Activated T-helper 2 cell treated with anti-CD3 and anti-CD28 coated beads, Interferon-gamma antibody, Interleukin-2, Interleukin-4, amounts not matched to agents 10 μg/mL and 5 μg/mL and 100 μg/mL, durations not matched to agents 14 hours and 24 hours and 36 hours (primary cell): ENCODE measurements at regions not wholly inside any gene's neighbourhood (a gene's known extent, or its start where the extent isn't known, plus 50 kb on each side); places are given as distances from the start of the nearest gene placed in this dataset.

Source experiments
- DNase-seq: peaks from one replicate; pipeline ENCODE4 v3.0.0; 2021; ENCODE audit warnings: low spot score
- H3K27ac Mint-ChIP-seq: one replicate; pipeline ENCODE4 v1.8.0; 2021; ENCODE audit warnings: mixed read lengths
- H3K27me3 Mint-ChIP-seq: one replicate; pipeline ENCODE4 v1.8.0; 2021; ENCODE audit warnings: low read depth, mixed read lengths
- H3K36me3 Mint-ChIP-seq: one replicate; pipeline ENCODE4 v1.8.0; 2021; ENCODE audit warnings: low read depth, mixed read lengths
- H3K4me1 Mint-ChIP-seq: one replicate; pipeline ENCODE4 v1.8.0; 2021; ENCODE audit warnings: low read depth, mixed read lengths
- H3K4me3 Mint-ChIP-seq: one replicate; pipeline ENCODE4 v1.8.0; 2021; ENCODE audit warnings: low read depth, mild to moderate bottlenecking, moderate library complexity, mixed read lengths
- H3K9me3 Mint-ChIP-seq: one replicate; pipeline ENCODE4 v1.8.0; 2021; ENCODE audit warnings: mixed read lengths
- intact Hi-C: fragments of 100-400 bp; cut with micrococcal nuclease; formaldehyde crosslinking; loops from one replicate; pipeline ENCODE4 v1.15.1; 2023

DNA sequence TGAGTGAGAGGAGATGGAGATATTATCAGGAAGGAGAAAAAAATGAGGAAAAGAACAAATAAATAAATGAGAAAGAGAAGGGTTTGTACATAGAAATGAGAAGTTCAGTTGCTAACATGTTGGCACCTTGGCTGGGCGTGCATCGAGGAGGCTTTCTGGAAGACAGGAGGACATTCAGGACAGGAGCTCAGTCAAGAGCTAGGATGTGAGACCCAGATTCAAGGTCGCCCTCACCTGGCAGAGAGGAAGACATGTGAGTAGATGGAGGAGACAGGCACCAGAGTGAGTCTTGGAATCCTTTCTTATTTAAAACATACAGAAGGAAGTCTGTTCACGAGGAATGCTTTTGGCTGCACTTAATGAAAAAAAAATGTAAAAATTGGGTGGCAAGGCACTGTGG, 640.9 kb downstream of the NPHP4 start:
- Mint-ChIP-seq H3K27me3 (no peaks in the 10 kb centered on the region), H3K36me3 (no peaks in the 10 kb centered on the region), H3K4me1 (no peaks in the 10 kb centered on the region), H3K27ac (no peak overlapping the region), H3K4me3 (no peak overlapping the region), H3K9me3 (peaks cover 8% of the 10 kb centered on the region)
- intact Hi-C loops: no loop called here
- DNase-seq: no peak

DNA sequence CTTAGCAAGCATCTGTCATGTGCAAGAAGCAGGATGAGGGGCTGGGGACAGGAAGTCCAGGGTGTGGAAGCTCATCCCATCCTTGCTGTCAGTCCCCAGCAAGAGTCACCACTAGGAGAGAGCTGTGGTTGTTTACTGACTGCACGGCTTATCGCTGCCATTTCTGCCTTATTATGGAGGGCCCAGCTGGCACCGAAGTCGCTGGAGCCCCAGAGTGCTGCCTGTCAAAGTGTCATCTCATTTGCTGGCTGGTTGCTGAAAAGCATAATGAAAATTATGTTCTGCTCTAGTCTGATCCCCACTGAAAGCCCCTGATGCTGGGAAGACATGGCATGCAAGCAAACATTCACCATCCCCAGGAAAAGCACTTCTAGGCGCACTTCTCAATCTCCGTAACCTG, 642.7 kb downstream of the NPHP4 start:
- no peaks in the 10 kb centered on the region for H3K36me3 Mint-ChIP-seq
- intact Hi-C loops: no loop called here
- H3K9me3 Mint-ChIP-seq: peaks cover 4% of the 10 kb centered on the region
- no peaks in the 10 kb centered on the region for H3K27me3 Mint-ChIP-seq
- DNase-seq: no peak
- no peak overlapping the region for H3K27ac Mint-ChIP-seq
- no peaks in the 10 kb centered on the region for H3K4me1 Mint-ChIP-seq
- no peak overlapping the region for H3K4me3 Mint-ChIP-seq

DNA sequence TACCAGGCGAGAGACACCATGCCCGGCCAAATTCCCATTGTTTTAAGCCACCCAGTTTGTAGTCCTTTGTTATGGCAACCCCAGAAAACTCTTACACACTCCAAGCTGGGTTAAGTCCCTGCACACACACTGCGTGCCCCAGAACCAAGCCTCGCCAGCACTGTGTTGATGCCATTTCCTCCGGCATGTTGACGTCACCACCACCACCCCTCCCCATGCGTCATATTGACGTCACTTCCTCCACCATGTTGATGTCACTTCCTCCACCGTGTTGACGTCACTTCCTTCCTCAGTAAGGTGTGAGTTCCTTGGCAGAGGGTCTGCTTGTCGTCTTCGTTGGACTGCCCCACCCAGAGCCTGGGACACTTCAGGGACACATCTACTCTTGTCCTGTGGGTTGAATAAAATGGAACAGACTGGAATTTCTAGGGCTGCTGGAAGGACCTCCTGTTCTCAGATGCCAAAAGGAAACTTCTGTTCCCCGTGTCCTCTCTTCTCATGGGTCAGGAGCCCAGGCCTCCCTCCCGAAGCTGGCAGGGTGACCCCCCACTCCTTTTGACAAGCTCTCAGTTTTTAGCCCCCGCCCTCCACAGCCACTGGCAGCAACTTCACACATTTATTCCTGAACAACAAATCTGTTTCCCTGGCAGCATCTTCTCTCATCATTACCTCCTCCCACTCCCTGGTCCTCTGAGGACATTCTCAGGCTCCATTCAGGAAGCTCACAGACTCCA, 643.3 kb downstream of the NPHP4 start:
- no peaks in the 10 kb centered on the region for H3K27me3 Mint-ChIP-seq
- no peaks in the 10 kb centered on the region for H3K36me3 Mint-ChIP-seq
- H3K9me3 Mint-ChIP-seq: peaks cover 4% of the 10 kb centered on the region
- DNase-seq: no peak
- no peaks in the 10 kb centered on the region for H3K4me1 Mint-ChIP-seq
- intact Hi-C loops: no loop called here
- H3K4me3 Mint-ChIP-seq: no peak overlapping the region
- no peak overlapping the region for H3K27ac Mint-ChIP-seq

DNA sequence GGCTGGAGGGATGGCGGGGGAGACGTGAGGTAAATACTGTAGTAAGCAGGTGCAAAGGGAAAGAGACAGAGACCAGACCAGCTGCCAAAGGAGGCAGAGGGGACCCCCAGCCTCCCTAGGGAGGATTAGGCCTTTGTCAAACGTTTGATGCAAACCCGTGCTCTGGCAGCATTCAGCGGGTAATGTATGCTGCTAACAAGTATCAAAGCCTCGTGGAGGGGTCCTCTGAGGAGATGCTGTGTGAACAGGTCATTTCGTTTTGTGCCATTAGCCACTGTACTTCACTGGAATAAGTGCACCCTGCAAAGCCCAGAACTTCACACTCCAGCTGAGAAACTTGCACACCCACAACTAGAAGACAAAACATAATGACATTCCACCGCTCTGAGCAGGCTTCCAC, 644.5 kb downstream of the NPHP4 start:
- no peak for DNase-seq
- H3K27ac Mint-ChIP-seq: no peak overlapping the region
- H3K27me3 Mint-ChIP-seq: no peaks in the 10 kb centered on the region
- no peaks in the 10 kb centered on the region for H3K36me3 Mint-ChIP-seq
- peaks cover 4% of the 10 kb centered on the region for H3K9me3 Mint-ChIP-seq
- intact Hi-C loops: no loop called here
- H3K4me3 Mint-ChIP-seq: no peak overlapping the region
- H3K4me1 Mint-ChIP-seq: no peaks in the 10 kb centered on the region

DNA sequence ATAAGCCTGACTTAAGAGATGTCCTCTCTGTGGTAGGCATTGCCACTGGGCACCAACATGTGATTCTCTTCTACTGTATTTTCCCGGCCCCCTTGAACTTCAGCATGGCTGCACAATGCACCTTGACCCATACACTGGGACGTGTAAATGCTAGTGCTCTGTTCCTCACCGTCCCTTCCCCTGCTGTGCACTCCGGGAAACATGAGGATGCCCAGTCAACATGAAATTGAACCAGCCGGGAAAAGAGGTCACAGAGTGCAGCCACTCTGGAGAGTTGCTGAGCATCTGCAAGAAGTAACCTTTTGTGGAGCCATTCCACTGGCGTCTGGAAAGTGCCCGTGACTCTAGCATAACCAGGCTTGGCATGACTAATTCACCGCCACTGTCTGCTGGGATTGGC, 646.7 kb downstream of the NPHP4 start:
- H3K27me3 Mint-ChIP-seq: no peaks in the 10 kb centered on the region
- peaks cover 4% of the 10 kb centered on the region for H3K9me3 Mint-ChIP-seq
- no peaks in the 10 kb centered on the region for H3K4me1 Mint-ChIP-seq
- no peak overlapping the region for H3K27ac Mint-ChIP-seq
- no peaks in the 10 kb centered on the region for H3K36me3 Mint-ChIP-seq
- intact Hi-C loops: no loop called here
- H3K4me3 Mint-ChIP-seq: no peak overlapping the region
- DNase-seq: no peak

DNA sequence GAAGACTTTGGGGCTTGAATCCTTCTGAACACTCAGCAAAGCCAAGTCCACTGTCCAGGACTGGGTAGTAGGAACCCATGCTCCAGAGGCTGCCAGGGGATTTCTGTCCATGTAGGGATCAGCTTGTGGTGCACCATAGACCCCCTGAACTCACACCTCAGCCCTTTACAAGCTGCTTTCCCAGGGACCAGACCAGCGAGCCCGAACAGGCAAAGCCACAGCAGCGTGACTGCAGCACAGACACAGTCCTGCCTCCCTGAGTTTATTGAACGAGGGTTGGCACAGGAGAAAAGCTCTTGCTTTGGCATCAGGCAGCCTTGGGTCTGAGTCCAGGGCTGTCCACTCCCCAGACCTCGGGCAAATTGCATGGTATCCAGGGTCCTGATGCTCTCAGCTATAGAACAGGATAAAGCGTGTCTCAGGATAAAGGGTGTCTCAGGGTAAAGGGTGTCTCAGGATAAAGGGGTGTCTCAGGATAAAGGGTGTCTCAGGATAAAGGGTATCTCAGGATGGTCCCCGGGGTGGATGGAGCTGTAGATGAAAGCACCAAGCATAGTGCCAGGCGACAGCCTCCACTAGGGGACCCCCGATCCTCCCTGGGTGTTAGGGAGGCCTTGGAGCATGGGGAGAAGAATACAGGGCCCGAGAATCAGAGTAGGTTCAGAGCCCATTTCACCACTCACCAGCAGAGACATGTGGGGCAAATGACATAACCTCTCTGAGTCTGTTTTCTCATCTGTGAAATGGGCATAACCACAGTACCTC, 648.8 kb downstream of the NPHP4 start:
- intact Hi-C loops: no loop called here
- H3K4me1 Mint-ChIP-seq: no peaks in the 10 kb centered on the region
- H3K27ac Mint-ChIP-seq: no peak overlapping the region
- no peaks in the 10 kb centered on the region for H3K36me3 Mint-ChIP-seq
- peaks cover 4% of the 10 kb centered on the region for H3K9me3 Mint-ChIP-seq
- H3K27me3 Mint-ChIP-seq: no peaks in the 10 kb centered on the region
- no peak overlapping the region for H3K4me3 Mint-ChIP-seq
- DNase-seq: no peak

DNA sequence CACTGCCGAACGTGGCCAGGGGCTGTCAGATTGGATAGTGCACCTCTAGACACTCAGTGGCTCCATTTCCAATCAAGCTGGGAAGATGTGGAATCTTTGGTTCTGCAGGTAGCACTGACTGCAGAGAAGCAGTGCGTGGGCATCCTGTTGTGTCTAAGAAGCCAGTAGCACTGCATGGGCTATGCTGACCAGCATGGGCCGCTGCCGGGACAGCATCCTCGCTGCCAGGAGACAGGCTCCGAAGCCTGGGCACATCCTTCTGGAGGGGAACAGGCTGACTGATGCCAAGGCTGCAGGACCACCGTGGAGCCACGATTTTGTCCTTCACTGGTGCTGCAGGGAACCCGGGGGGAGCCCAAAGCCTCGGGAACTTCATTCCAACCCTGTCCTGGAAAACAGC, 649.4 kb downstream of the NPHP4 start:
- Mint-ChIP-seq H3K4me3 (no peak overlapping the region), H3K27ac (no peak overlapping the region), H3K36me3 (no peaks in the 10 kb centered on the region), H3K9me3 (peaks cover 4% of the 10 kb centered on the region), H3K4me1 (no peaks in the 10 kb centered on the region), H3K27me3 (no peaks in the 10 kb centered on the region)
- DNase-seq: no peak
- intact Hi-C loops: no loop called here

DNA sequence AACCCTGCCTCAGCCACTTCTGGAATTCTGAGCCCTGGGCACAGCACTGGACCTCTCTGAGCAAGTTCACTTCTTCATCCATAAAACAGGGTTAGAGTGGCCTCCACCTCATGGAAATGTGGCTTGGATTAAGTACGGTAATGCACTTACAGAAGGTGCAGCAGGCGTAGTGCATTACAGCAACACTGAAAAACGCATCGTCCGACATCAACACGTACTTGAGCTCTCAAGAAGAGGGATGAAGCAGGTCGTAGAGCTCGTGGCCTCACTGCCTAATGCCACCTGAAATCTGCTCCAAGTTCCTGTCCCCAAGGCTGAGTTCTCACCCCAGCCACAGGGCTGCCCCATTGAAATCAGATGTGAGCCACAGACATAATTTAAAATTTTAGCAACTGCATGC, 650.1 kb downstream of the NPHP4 start:
- Mint-ChIP-seq H3K9me3 (peaks cover 4% of the 10 kb centered on the region), H3K27me3 (no peaks in the 10 kb centered on the region), H3K36me3 (no peaks in the 10 kb centered on the region), H3K27ac (no peak overlapping the region), H3K4me3 (no peak overlapping the region), H3K4me1 (no peaks in the 10 kb centered on the region)
- DNase-seq: no peak
- intact Hi-C loops: no loop called here

DNA sequence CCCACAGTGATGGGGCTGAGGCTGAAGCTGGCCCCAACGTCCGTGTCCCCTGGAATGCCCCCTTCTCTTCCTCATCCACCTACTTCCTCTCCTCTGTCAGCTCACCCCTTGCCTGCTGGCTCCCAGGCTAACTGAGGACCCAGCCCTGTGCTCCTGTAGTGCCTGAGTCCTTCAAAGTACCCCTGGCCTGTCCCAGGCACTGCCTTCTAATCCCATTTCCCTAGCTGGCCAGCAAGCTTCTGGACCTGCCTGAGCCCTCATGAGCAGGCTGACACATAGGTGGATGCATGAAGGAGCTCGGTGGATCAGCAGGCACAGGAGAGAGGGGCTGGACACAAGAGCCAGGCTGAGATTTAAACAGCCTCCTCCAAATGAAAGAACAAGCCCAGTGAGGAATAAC, 650.8 kb downstream of the NPHP4 start:
- Mint-ChIP-seq H3K27me3 (no peaks in the 10 kb centered on the region), H3K36me3 (no peaks in the 10 kb centered on the region), H3K27ac (no peak overlapping the region), H3K4me3 (no peak overlapping the region), H3K9me3 (no peaks in the 10 kb centered on the region), H3K4me1 (no peaks in the 10 kb centered on the region)
- intact Hi-C loops: no loop called here
- DNase-seq: no peak

DNA sequence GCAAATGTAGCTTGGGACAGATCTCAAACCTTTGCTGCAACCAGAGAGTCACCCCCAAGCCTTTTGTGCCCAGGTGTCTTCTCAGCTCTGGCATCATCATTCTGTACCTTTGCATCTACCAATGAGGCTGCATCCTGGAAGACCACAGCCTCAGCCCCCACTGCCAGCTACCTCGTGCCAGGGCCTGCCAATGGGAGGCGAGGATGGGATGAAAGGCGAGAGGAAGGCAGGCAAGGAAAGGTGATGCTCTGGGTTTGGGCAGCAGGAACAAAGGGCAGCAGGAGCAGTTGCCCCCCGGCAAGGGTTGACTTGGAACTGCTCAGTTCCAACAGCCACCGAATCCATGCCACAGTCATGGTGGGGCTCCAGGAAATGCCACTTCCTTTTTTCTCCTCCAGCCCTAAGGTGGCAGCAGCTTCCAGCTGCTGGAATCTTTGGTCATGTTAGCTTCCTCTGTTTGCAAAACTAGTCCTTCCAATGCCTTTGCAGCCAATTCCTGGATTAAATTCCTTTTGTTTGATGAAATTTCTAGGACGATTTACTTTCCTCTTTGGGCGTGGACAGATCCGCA, 651.6 kb downstream of the NPHP4 start:
- Mint-ChIP-seq H3K27ac (no peak overlapping the region), H3K36me3 (no peaks in the 10 kb centered on the region), H3K9me3 (no peaks in the 10 kb centered on the region), H3K27me3 (no peaks in the 10 kb centered on the region), H3K4me3 (no peak overlapping the region), H3K4me1 (no peaks in the 10 kb centered on the region)
- intact Hi-C loops: no loop called here
- no peak for DNase-seq

DNA sequence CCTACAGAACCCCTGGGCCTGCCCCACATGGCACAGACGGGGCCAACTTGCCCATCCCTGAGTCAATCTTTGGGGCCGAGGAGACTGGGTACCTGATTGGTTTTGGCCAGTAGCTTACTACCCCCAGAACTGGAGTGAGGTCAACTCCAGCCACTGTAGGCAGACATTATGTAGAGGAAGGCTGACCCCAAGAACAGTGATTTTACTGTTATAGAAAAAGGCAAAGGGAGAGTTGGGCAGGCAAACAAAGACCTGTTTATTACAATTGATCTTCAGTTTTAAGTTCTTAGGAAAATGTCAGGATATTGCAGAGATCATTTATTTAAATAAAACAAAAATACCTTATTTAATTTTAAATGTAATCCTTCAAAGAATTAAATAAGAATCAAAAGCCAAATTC, 653.8 kb downstream of the NPHP4 start:
- Mint-ChIP-seq H3K36me3 (no peaks in the 10 kb centered on the region), H3K9me3 (peaks cover 5% of the 10 kb centered on the region), H3K4me3 (no peak overlapping the region), H3K4me1 (no peaks in the 10 kb centered on the region), H3K27me3 (no peaks in the 10 kb centered on the region), H3K27ac (no peak overlapping the region)
- intact Hi-C loops: no loop called here
- no peak for DNase-seq

DNA sequence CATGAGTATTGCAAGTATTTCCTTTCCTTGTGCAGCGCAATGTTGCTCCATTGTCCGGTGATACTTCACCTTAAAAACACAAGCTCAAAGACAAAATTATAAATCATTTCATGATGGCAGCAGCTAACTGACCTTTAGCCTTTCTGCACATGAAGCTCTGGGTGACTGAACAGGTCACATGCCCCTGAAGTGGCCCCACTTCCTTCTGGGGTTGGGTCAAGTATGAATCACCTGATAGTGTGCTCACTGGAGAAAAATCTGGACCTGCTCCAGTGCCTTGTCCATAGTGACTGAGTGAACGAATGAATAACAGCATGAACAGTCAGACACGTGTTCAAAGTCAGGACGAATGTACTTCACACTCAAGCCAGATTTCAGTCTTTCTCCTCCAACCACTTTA, 658.9 kb downstream of the NPHP4 start:
- no peaks in the 10 kb centered on the region for H3K27me3 Mint-ChIP-seq
- peaks cover 8% of the 10 kb centered on the region for H3K9me3 Mint-ChIP-seq
- H3K36me3 Mint-ChIP-seq: no peaks in the 10 kb centered on the region
- intact Hi-C loops: no loop called here
- no peak overlapping the region for H3K27ac Mint-ChIP-seq
- peaks cover 6% of the 10 kb centered on the region for H3K4me1 Mint-ChIP-seq
- no peak overlapping the region for H3K4me3 Mint-ChIP-seq
- no peak for DNase-seq

DNA sequence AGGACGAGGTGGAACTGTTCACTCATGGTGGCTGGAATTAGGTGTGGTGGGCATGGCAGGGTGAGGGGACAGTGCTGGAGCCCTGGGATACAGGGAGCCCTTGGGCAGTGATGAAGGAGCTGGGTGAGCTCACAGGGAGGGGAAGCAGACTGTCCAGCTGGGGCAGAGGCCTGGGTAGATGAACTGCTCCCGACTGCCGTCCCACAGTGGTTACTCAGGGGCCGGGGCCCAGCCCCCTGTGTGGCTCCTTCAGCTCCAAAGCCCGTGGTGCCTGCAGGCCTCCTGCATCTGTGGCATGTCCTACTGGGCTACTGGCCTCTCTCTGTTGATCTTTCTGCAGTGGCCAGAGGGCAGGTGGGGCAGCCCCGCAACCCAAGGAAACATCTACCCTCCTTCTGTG, 661.1 kb downstream of the NPHP4 start:
- Mint-ChIP-seq H3K9me3 (peaks cover 24% of the 10 kb centered on the region), H3K4me3 (no peak overlapping the region), H3K4me1 (peaks cover 6% of the 10 kb centered on the region), H3K27ac (no peak overlapping the region), H3K36me3 (peaks cover 4% of the 10 kb centered on the region), H3K27me3 (no peaks in the 10 kb centered on the region)
- intact Hi-C loops: no loop called here
- DNase-seq: no peak
